Vagina (tissue), 2 donors: ENCODE measurements at regions not wholly inside any gene's neighbourhood (a gene's known extent, or its start where the extent isn't known, plus 50 kb on each side); places are given as distances from the start of the nearest gene placed in this dataset.

Experiments used
- POLR2A ChIP-seq, 2 donors: fragments of 450-650 bp; IDR thresholded peaks; one replicate each; pipeline ENCODE4 v1.6.1; 2017; ENCODE audit warnings: antibody characterized with exemption in 2 of 2, mild to moderate bottlenecking in 2 of 2, moderate library complexity in 2 of 2
- POLR2AphosphoS5 ChIP-seq, 2 donors: sonication (generic); formaldehyde crosslinking; IDR thresholded peaks; one replicate each; pipeline ENCODE4 v1.9.0; 2017; ENCODE audit warnings: antibody characterized with exemption in 2 of 2, mild to moderate bottlenecking in 2 of 2, low read depth in 1 of 2; ENCODE audit not compliant: insufficient read depth in 1 of 2
- TF ChIP-seq, protein P1 (sequence below), 3 experiments: fragments of 450-650 bp in 2 of 3; fragments of 200-600 bp in 1 of 3; sonication (generic) in 1 of 3; IDR thresholded peaks; one replicate each; pipeline ENCODE4 v1.5.1; 2017 to 2019; ENCODE audit warnings: antibody characterized with exemption in 3 of 3, mild to moderate bottlenecking in 2 of 3, moderate library complexity in 2 of 3

DNA sequence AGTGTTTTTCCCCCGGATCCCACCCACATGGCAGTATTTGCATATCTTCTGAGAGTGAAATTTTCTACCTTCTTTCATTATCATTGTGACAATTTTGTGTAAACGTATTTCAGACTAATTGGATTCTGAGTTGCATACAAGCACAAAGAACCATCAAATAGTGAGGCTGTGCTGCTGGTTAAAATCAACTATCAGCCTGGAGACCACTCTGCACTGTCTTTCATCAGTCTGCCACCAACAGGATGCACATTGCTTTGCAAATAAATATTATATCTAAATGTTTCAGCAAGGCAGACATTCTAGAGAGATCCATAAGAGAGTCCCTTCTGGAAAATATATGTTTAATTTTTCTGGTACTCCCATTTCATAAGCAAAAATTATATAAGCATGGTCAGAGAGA lies 851.8 kb downstream of the XPNPEP1 start:
- TF ChIP-seq, protein P1, sequence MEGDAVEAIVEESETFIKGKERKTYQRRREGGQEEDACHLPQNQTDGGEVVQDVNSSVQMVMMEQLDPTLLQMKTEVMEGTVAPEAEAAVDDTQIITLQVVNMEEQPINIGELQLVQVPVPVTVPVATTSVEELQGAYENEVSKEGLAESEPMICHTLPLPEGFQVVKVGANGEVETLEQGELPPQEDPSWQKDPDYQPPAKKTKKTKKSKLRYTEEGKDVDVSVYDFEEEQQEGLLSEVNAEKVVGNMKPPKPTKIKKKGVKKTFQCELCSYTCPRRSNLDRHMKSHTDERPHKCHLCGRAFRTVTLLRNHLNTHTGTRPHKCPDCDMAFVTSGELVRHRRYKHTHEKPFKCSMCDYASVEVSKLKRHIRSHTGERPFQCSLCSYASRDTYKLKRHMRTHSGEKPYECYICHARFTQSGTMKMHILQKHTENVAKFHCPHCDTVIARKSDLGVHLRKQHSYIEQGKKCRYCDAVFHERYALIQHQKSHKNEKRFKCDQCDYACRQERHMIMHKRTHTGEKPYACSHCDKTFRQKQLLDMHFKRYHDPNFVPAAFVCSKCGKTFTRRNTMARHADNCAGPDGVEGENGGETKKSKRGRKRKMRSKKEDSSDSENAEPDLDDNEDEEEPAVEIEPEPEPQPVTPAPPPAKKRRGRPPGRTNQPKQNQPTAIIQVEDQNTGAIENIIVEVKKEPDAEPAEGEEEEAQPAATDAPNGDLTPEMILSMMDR (IDR thresholded peaks at IDR 0.05) = no peak
- TF ChIP-seq POLR2AphosphoS5 (IDR thresholded peaks at IDR 0.05; ENCODE audit: insufficient read depth in 1 of 2, low read depth in 1 of 2) = no peak
- TF ChIP-seq POLR2A (IDR thresholded peaks at IDR 0.05) = no peak
